ENCODE measurements at regions not wholly inside any gene's neighbourhood (a gene's known extent, or its start where the extent isn't known, plus 50 kb on each side); places are given as distances from the start of the nearest gene placed in this dataset.
"Not testable (repeated sequence)": the region's sequence is repeated elsewhere in the genome, so short reads cannot be mapped to it uniquely, and the experiment has no call there.

GRCh38 chr6:131336596-131336995 is 201.3 kb downstream of the AKAP7 start:
- no peak for DNase-seq

- DNase-seq: not testable (repeated sequence)
Observed at GRCh38 chr6:131346896-131347295, 211.6 kb downstream of the AKAP7 start.

GRCh38 chr6:131348572-131348971 is 213.3 kb downstream of the AKAP7 start:
- no peak for DNase-seq

- DNase-seq: no peak
Observed at GRCh38 chr6:131349199-131349598, 213.9 kb downstream of the AKAP7 start.

GRCh38 chr6:131353106-131353505 is 217.8 kb downstream of the AKAP7 start:
- no peak for DNase-seq

GRCh38 chr6:131353876-131354275 is 218.6 kb downstream of the AKAP7 start:
- no peak for DNase-seq

- no peak for DNase-seq
Observed at GRCh38 chr6:131354356-131354755, 218.7 kb upstream of the ARG1 start.

- no peak for DNase-seq
Observed at GRCh38 chr6:131356161-131356560, 216.9 kb upstream of the ARG1 start.

GRCh38 chr6:131357501-131357900 is 215.5 kb upstream of the ARG1 start:
- no peak for DNase-seq

- no peak for DNase-seq
Observed at GRCh38 chr6:131362070-131362469, 211.0 kb upstream of the ARG1 start.

GRCh38 chr6:131362696-131363095 is 210.3 kb upstream of the ARG1 start:
- no peak for DNase-seq

- no peak for DNase-seq
Observed at GRCh38 chr6:131363947-131364834, 208.8 kb upstream of the ARG1 start.

GRCh38 chr6:131366223-131366622 is 206.8 kb upstream of the ARG1 start:
- no peak for DNase-seq

GRCh38 chr6:131367206-131367873 is 205.7 kb upstream of the ARG1 start:
- no peak for DNase-seq

GRCh38 chr6:131368198-131368911 is 204.7 kb upstream of the ARG1 start:
- DNase-seq: no peak

- DNase-seq: no peak
Observed at GRCh38 chr6:131372535-131372934, 200.5 kb upstream of the ARG1 start.

GRCh38 chr6:131377112-131377705 is 195.8 kb upstream of the ARG1 start:
- DNase-seq: no peak

GRCh38 chr6:131378874-131379273 is 194.2 kb upstream of the ARG1 start:
- no peak for DNase-seq

- no peak for DNase-seq
Observed at GRCh38 chr6:131379948-131380347, 193.1 kb upstream of the ARG1 start.

GRCh38 chr6:131381052-131381708 is 191.8 kb upstream of the ARG1 start:
- no peak for DNase-seq

- no peak for DNase-seq
Observed at GRCh38 chr6:131381709-131382093, 191.3 kb upstream of the ARG1 start.

- no peak for DNase-seq
Observed at GRCh38 chr6:131382631-131383030, 190.4 kb upstream of the ARG1 start.

Measured in amniotic stem cell (primary cell).